Heart left ventricle (tissue), 13 donors: ENCODE measurements at regions not wholly inside any gene's neighbourhood (a gene's known extent, or its start where the extent isn't known, plus 50 kb on each side); places are given as distances from the start of the nearest gene placed in this dataset.

Experiments
- CTCF ChIP-seq, 12 donors: fragments of 200-600 bp; sonication (generic) in 4 of 12; IDR thresholded peaks; one replicate each; pipeline versions ENCODE4 v1.5.0 to v1.8.0; 2018 to 2022; ENCODE audit warnings: antibody characterized with exemption in 12 of 12, mild to moderate bottlenecking in 5 of 12
- POLR2A ChIP-seq, 2 donors: fragments of 450-650 bp; IDR thresholded peaks; one replicate each; pipeline ENCODE4 v1.6.1; 2017; ENCODE audit warnings: antibody characterized with exemption in 2 of 2, mild to moderate bottlenecking in 2 of 2, moderate library complexity in 2 of 2
- donor health status: ischemic (EF 13 %, LVEDD 7.1; RV severe dilation, severe dysfunction).
- donor health status: DM: no; HTN: yes; CAD: no.
- donor health status: DM: no; HTN: no; CAD: no.
- donor health status: ischemic (EF 25% LVEDD 6.9; RV normal size, moderate dysfunction).
- donor health status: ischemic (EF 25% LVEDD 5.7; RV mildly dilated, moderate dysfunction).
- donor health status: ischemic (EF 35%, LVEDD 5.7; RV mildly dilated, moderate dysfunction).
- donor health status: nonischemic (EF 11% LVEDD 7.7; RV severe dilation, severe dysfunction).
- donor health status: DM: yes; HTN: yes; CAD: no.
- donor health status: PGD.
- donor health status: ischemic (EF 29% LVEDD 5.4; RV normal size, mild dysfunction).
- donor health status: nonischemic (EF 23%, LVEDD 6.1; RV moderate dilation, normal function).

GRCh38 chr11:27217496-27217895 is 145.5 kb downstream of the CCDC34 start:
- TF ChIP-seq CTCF (IDR thresholded peaks at IDR 0.05): no peak
- TF ChIP-seq POLR2A (IDR thresholded peaks at IDR 0.05): no peak
